Aorta (tissue), 5 donors: ENCODE measurements at regions not wholly inside any gene's neighbourhood (a gene's known extent, or its start where the extent isn't known, plus 50 kb on each side); places are given as distances from the start of the nearest gene placed in this dataset.

Source experiments
- ATAC-seq: fragments of 200-7000 bp; cut with Tn5 transposase; one replicate; pipeline ENCODE4 v1.9.1; 2022; ENCODE audit warnings: moderate library complexity; ENCODE audit not compliant: low FRiP score
- DNase-seq, 2 donors: peaks; one replicate each; pipeline ENCODE4 v3.0.0-alpha.2; 2020
- H3K27ac ChIP-seq, 2 donors: one replicate each; pipeline ENCODE4 v1.5.1; 2013; ENCODE audit warnings: low read length in 2 of 2, mild to moderate bottlenecking in 2 of 2, moderate library complexity in 2 of 2, control low read depth in 1 of 2, inconsistent platforms in 1 of 2, low read depth in 1 of 2
- H3K27me3 ChIP-seq, 2 donors: one replicate each; pipeline ENCODE4 v1.6.1; 2013; ENCODE audit warnings: control low read depth in 1 of 2, low read length in 1 of 2, mild to moderate bottlenecking in 1 of 2, moderate library complexity in 1 of 2; ENCODE audit not compliant: insufficient read depth in 2 of 2, control insufficient read depth in 1 of 2
- H3K36me3 ChIP-seq, 2 donors: one replicate each; pipeline ENCODE4 v1.6.1; 2013; ENCODE audit warnings: control low read depth in 1 of 2, low read length in 1 of 2, mild to moderate bottlenecking in 1 of 2; ENCODE audit not compliant: insufficient read depth in 2 of 2, control insufficient read depth in 1 of 2
- H3K4me1 ChIP-seq, 2 donors: one replicate each; pipeline ENCODE4 v1.6.1; 2013; ENCODE audit warnings: low read length in 2 of 2, control low read depth in 1 of 2, mild to moderate bottlenecking in 1 of 2, moderate library complexity in 1 of 2; ENCODE audit not compliant: insufficient read depth in 2 of 2, control insufficient read depth in 1 of 2
- H3K4me3 ChIP-seq, 2 donors: one replicate each; pipeline ENCODE4 v1.5.1; 2013; ENCODE audit warnings: low read length in 2 of 2, control low read depth in 1 of 2, mild to moderate bottlenecking in 1 of 2
- H3K9me3 ChIP-seq: one replicate; pipeline ENCODE4 v1.6.1; 2013; ENCODE audit warnings: mild to moderate bottlenecking, low read length; ENCODE audit not compliant: control insufficient read depth
- WGBS, 2 donors: extraction: QIAGEN DNeasy Blood & Tissue Kit; methylation state at CpG; one replicate each; pipeline ENCODE4 v1.1.7; 2013; 5-methylcytosine and 5-hydroxymethylcytosine counted together
- intact Hi-C, 2 donors: fragments of 100-400 bp; cut with DNase I; formaldehyde crosslinking; loops; one replicate each; pipeline versions ENCODE4 v1.14.2 to v1.15.0; 2022
- donor health status: healthy with polysubstance abuse.
- donor health status: Bipolar disorder and iron deficiency.
- donor health status: DM: no; HTN: no; CAD: no.
- donor health status: DM: no; HTN: no; CAD: no.
- donor health status: DM: yes; HTN: yes; CAD: no.

DNA sequence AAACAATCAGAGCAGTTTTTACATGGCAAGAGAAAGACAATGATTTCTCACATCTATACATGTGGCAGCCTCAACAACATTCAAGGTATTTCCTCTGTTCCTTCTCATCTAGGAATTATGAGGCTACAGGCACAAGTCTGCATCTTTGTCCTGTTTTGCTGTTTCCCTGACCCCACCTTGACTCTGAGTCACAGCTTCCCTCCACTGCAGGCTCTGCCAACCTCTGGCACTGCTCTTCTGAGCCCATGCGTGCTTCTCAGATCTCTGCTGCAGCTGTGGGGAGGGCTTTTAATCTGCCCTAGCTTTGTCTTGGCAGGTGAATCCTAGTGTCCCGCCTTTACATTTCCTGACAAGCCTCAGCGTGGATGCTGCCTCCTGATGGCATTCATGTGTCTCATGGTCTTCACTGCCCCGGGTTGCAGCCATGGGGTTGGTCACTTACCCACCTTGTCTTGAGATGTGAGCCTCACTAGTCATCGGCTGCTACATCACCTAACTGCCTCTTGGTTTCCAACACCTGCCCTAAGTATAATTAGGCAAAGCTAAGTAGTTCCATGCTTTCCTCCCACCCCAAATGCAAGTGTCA is 578.5 kb downstream of the TBC1D22A start:
- no peak for DNase-seq
- no peak overlapping the region for H3K27ac ChIP-seq

DNA sequence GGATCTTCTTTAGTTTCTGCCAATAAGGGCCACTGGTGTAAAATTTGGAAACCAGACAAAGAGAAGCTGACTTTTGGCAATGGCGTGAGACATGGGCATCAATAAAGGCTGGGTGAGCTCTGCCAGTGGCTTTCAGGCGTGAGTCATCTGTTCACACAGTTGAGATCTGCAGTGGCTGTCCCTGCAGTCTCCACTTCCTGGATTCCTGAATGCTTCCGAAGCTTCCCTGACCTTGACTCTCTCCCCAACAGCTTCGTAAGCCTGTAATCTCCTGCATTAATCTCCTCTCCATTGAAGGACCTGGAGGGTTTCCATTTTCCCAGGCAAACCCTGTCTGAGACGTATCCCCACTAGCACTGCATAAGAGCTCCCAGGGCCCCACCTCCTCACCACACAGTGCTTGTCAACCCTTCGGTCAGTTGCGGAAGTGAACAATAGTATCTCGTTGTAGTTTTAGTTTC is 574.7 kb downstream of the TBC1D22A start:
- Histone ChIP-seq H3K27me3 (no peaks in the 10 kb centered on the region), H3K4me3 (no peak overlapping the region), H3K4me1 (no peaks in the 10 kb centered on the region), H3K36me3 (no peaks in the 10 kb centered on the region), H3K27ac (no peak overlapping the region), H3K9me3 (peaks cover 3% of the 10 kb centered on the region)
- ATAC-seq, result no peak
- no peak for DNase-seq
- 62 to 67% methylated on average over 8 of the region's 8 CpGs for WGBS, 2 donors
- intact Hi-C loops, result no loop called here

More for the DNA sequence above, 578.5 kb downstream of the TBC1D22A start:
- no peak for ATAC-seq
- Histone ChIP-seq H3K4me3 (no peak overlapping the region), H3K4me1 (no peaks in the 10 kb centered on the region), H3K9me3 (no peaks in the 10 kb centered on the region), H3K36me3 (no peaks in the 10 kb centered on the region), H3K27me3 (no peaks in the 10 kb centered on the region)
- WGBS, 2 donors, result 75 to 79% methylated on average over 5 of the region's 5 CpGs
- intact Hi-C loops, result no loop called here

DNA sequence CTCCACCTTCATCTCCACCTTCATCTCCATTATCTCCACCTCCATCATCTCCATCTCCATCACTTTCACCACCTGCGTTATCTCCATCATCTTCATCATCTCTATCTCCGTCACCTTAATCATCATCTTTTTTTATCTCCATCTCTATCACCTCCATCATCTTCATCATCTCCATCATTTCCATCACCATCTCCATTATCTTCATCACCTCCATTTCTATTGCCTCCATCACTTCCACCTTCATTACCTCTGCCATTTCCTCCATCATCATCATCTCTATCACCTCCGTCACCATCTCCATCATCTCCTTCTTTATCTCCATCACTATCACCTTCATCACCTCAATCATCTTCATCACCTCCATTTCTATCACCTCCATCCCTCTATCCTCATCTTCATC is 573.5 kb downstream of the TBC1D22A start:
- ATAC-seq (no peak), DNase-seq (no peak)
- Histone ChIP-seq H3K27ac (no peak overlapping the region), H3K4me1 (no peaks in the 10 kb centered on the region), H3K27me3 (no peaks in the 10 kb centered on the region), H3K36me3 (no peaks in the 10 kb centered on the region), H3K4me3 (no peak overlapping the region), H3K9me3 (peaks cover 3% of the 10 kb centered on the region)
- intact Hi-C loops, result no loop called here
- WGBS, 2 donors, result 90 to 97% methylated on average over 3 of the region's 3 CpGs

DNA sequence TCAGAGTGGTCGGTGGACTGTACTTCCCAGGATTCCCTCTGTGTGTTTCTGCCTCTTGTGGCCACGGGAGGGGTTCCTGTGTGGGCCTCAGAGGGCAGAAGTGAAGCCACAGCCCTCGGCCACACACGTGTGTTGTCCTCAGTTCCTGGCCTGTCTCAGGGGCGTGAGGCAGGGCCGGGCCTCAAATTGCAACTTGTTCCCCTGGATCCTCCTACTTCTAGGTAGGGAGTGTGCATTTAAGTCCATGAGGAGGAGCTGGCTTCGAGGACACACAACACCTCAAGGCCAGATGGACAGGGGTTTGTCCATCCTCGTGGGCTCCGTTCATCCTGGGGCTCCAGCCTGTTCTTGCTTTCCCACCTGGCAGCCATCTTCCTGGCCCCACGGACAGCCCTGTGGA is 573.0 kb downstream of the TBC1D22A start:
- Histone ChIP-seq H3K27ac (no peak overlapping the region), H3K4me3 (no peak overlapping the region), H3K36me3 (no peaks in the 10 kb centered on the region), H3K27me3 (no peaks in the 10 kb centered on the region), H3K4me1 (no peaks in the 10 kb centered on the region), H3K9me3 (peaks cover 3% of the 10 kb centered on the region)
- intact Hi-C loops, result no loop called here
- WGBS, 2 donors, result 73 to 80% methylated on average over 10 of the region's 10 CpGs
- ATAC-seq (no peak), DNase-seq (no peak)

DNA sequence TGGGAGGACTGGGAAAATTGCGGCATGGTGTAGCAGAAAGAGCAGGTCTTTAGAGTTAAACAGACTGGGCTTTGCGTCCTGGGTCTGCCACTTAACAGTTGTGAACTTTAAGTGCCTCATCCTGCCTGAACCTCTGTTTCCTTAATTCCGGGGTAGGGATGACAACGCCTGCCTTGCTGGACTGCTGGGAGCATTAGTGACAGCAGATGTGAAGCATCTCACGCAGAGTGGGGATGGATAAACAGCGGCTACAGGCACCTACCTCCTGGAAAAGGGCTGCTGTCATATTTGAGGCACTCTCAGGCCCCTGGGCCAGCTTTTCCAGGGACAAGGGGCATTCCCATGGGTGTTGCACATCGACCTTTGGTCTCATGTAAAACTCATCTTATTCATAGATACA is 572.2 kb downstream of the TBC1D22A start:
- no peaks in the 10 kb centered on the region for H3K4me1 ChIP-seq
- H3K4me3 ChIP-seq, result no peak overlapping the region
- WGBS, 2 donors, result 63 to 83% methylated on average over 7 of the region's 7 CpGs
- H3K27me3 ChIP-seq, result no peaks in the 10 kb centered on the region
- peaks cover 3% of the 10 kb centered on the region for H3K9me3 ChIP-seq
- no peak overlapping the region for H3K27ac ChIP-seq
- DNase-seq, result no peak
- no peak for ATAC-seq
- H3K36me3 ChIP-seq, result no peaks in the 10 kb centered on the region
- intact Hi-C loops, result no loop called here

DNA sequence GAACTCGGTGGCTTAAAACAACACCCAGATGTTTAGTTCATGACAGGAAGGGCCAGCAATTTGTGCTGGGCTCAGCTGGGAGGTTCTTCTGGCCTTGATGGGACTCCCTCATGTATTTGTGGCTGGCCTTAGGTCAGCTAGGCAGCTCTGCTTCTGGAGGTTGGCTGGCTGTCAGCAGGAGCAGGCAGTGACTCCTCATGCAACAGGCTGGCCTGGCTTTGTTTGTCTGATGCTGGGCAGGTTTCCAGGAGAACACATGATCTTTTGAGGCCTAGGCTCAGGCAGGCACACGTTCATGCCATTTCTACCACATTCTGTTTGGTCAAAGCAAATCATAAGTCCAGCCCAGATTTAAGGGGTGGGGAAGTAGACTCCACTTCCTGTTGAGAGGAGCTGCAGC is 571.2 kb downstream of the TBC1D22A start:
- intact Hi-C loops, result no loop called here
- no peaks in the 10 kb centered on the region for H3K36me3 ChIP-seq
- no peaks in the 10 kb centered on the region for H3K4me1 ChIP-seq
- 39 to 49% methylated on average over 2 of the region's 2 CpGs for WGBS, 2 donors
- H3K4me3 ChIP-seq, result no peak overlapping the region
- H3K27ac ChIP-seq, result no peak overlapping the region
- H3K9me3 ChIP-seq, result peaks cover 3% of the 10 kb centered on the region
- no peaks in the 10 kb centered on the region for H3K27me3 ChIP-seq
- DNase-seq, result no peak
- ATAC-seq, result no peak

DNA sequence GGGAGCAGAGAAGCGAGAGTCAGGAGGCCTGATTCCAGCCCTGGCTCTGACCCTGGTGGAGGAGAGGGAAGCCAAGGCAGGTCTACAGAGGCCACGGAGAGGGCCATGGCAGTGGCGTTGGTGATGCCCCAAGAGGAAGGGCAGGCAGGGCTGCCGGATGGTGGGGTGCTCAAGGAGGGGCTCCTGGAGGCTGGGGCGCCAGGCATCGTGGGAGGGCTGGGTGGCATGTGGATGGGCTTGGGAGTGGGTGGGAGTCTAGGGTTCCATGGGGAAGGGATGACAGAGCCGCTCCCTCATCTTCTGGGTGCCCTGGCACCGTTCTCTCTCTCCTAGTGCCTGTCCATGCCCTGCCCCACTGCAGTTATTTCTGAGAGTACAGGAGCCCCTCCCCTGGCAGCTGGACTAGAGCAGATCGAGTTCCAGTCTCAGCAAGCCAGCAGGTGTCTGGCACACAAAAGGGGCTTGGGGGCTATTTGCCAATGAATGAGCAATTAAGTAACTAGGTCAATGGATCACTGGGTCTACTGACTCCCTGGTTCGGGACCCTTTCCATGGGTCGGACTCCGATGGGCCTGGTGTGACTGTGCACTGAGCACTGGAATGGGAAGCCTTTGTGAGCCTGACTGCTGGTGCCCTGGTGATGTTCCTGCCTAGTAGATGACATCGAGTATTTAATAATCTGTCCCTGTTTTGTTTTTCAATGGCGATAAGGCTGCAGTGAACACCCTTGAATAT is 570.0 kb downstream of the TBC1D22A start:
- intact Hi-C loops, result no loop called here
- Histone ChIP-seq H3K4me1 (no peaks in the 10 kb centered on the region), H3K27ac (no peak overlapping the region), H3K9me3 (peaks cover 3% of the 10 kb centered on the region), H3K4me3 (no peak overlapping the region), H3K27me3 (no peaks in the 10 kb centered on the region), H3K36me3 (no peaks in the 10 kb centered on the region)
- 85 to 86% methylated on average over 14 of the region's 14 CpGs for WGBS, 2 donors
- DNase-seq (no peak), ATAC-seq (no peak)

DNA sequence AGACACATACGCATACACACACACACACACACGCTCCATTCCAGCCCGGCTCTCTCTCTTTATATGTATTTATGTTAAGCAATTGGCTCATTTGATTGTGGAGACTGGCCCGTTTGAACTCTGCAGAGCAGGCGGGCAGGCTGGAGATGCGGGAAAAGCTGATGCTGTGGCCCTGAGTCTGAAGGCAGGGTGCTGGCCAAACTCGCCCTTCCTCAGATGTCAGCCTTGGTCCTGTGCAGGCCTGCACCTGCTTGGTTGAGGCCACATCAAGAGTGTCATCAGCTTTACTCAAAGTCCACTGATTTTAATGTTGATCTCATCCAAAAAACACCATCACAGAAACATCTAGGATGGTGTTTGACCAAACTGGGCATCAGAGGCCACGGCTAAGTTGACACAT is 569.3 kb downstream of the TBC1D22A start:
- Histone ChIP-seq H3K27ac (no peak overlapping the region), H3K4me1 (no peaks in the 10 kb centered on the region), H3K4me3 (no peak overlapping the region), H3K9me3 (peaks cover 3% of the 10 kb centered on the region), H3K27me3 (no peaks in the 10 kb centered on the region), H3K36me3 (no peaks in the 10 kb centered on the region)
- intact Hi-C loops, result no loop called here
- DNase-seq (no peak), ATAC-seq (no peak)
- 86 to 88% methylated on average over 8 of the region's 8 CpGs for WGBS, 2 donors
